Adipose tissue (tissue), 3 donors: ENCODE measurements at regions not wholly inside any gene's neighbourhood (a gene's known extent, or its start where the extent isn't known, plus 50 kb on each side); places are given as distances from the start of the nearest gene placed in this dataset.

ENCODE experiments used
- H3K27ac ChIP-seq: one replicate; pipeline ENCODE4 v1.5.1; 2013; ENCODE audit warnings: low read depth, low read length
- WGBS, 3 donors: extraction: QIAGEN DNeasy Blood & Tissue Kit; methylation state at CpG; one replicate each; pipeline ENCODE4 v1.1.7; 2013; 5-methylcytosine and 5-hydroxymethylcytosine counted together
- donor health status: healthy with polysubstance abuse.
- donor health status: Bipolar disorder and iron deficiency.
- donor health status: healthy.

DNA sequence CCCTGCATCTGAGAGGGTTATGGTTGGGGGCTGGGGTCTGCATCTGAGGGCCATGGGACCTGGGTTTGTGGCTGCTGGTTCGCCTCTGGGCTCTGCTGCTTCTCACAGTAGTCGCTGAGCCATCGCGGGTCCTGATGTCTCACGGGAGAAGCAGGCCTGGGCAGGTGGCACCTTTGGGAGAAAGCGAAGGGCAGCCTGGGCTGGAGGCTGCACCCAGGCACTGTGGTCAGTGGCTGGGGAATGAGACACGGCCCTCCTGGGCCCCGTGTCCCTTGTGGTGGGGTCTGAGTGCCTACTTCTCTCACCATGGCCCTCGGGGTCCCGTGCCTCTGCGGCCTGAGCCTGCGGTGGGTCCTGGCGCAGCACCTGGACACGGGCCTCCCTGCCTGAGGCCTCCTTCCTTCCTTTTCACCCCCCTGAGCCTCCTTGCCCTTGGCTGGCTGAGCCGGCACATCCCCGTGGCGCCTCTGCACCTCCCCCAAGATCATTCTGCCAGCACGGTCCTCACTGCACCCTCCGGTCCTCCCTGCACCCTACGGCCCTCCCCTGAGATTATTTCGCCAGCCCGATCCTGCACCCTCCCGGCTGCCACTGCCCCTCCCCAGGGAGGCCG is 206.0 kb downstream of the ERMARD start:
- WGBS, 3 donors, result 75 to 89% (median 81%) methylated on average over 24 of the region's 24 CpGs
- H3K27ac ChIP-seq, result no peak overlapping the region

DNA sequence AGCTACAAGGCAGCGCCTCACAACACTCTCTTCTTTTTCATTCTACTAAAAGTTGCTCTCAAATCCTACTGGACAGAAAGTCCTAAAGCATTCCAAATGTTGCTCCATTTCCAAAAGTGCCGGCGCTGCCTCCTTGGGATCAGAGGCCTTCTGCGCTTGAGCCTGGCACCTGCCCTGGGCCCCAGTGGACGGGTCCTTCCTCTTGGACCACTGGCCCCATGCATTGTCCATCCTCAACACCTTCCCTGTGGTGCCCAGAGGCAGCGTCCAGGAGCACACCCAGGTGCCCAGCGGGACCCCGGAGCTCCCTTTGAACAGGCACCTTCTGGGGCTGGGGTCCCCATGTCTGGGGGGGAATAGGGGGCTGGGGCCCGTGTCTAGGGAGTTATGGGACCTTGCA is 205.2 kb downstream of the ERMARD start:
- no peak overlapping the region for H3K27ac ChIP-seq
- 91 to 96% (median 94%) methylated on average over 9 of the region's 9 CpGs for WGBS, 3 donors

- H3K27ac ChIP-seq, result no peak overlapping the region
These were observed 204.5 kb downstream of the ERMARD start for GRCh38 chr6:169955731-169956437.

GRCh38 chr6:169954977-169955376 is 203.6 kb downstream of the ERMARD start:
- WGBS, 3 donors, result 94 to 100% (median 100%) methylated on average over 1 of the region's 1 CpG
- no peak overlapping the region for H3K27ac ChIP-seq

More at GRCh38 chr6:169955731-169956437, 204.5 kb downstream of the ERMARD start:
- WGBS, 3 donors, result 60 to 76% (median 67%) methylated on average over 19 of the region's 19 CpGs

- WGBS, 3 donors, result 59 to 78% (median 69%) methylated on average over 3 of the region's 3 CpGs
- H3K27ac ChIP-seq, result no peak overlapping the region
These were observed 202.3 kb downstream of the ERMARD start for GRCh38 chr6:169953686-169954085.

DNA sequence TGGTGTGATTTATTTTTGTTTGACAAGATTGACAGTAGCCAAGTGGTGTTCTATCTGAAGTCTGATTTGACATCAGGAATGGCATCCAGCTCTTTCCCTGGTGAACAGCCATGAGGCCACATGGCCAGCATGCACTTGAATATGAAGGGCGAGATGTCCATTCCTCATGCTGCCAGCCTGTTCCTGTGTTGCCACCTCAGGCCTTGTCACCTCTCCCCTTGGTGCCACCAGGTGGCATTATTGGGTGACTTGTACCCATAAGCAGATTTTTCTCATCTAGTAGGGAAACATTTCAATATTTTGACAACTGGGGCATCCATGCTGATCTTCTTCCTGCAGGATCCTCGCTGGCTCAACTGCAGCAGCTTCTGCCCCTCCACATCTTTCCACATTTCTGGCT is 199.1 kb downstream of the ERMARD start:
- no peak overlapping the region for H3K27ac ChIP-seq
- WGBS, 3 donors, result 76 to 80% (median 77%) methylated on average over 2 of the region's 2 CpGs

- WGBS, 3 donors, result 81 to 89% (median 82%) methylated on average over 6 of the region's 6 CpGs
- no peak overlapping the region for H3K27ac ChIP-seq
These were observed 198.2 kb downstream of the ERMARD start for GRCh38 chr6:169949511-169950097.

DNA sequence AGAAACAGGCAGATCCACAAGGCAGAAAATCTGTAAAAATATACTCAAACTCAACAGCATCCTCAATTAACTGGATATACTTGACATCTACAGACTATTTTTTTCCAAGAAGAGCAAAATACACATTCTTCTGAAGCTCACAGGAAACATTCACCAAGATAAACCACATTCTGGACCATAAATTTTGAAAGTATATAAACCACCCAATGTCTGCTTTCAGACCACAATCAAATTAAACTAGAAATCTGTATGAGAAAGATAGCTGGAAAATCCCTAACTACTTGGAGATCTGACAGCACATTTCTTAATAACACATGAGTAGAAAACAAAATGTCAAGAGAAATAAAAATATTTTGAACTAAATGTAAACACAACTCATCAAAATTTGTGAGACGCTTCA is 195.5 kb downstream of the ERMARD start:
- no peak overlapping the region for H3K27ac ChIP-seq
- WGBS, 3 donors, result 46 to 79% (median 55%) methylated on average over 1 of the region's 1 CpG

- H3K27ac ChIP-seq, result no peak overlapping the region
- 55 to 75% (median 67%) methylated on average over 3 of the region's 3 CpGs for whole genome bisulfite sequencing, 3 donors
These were observed 193.7 kb downstream of the ERMARD start for GRCh38 chr6:169945117-169945516.

DNA sequence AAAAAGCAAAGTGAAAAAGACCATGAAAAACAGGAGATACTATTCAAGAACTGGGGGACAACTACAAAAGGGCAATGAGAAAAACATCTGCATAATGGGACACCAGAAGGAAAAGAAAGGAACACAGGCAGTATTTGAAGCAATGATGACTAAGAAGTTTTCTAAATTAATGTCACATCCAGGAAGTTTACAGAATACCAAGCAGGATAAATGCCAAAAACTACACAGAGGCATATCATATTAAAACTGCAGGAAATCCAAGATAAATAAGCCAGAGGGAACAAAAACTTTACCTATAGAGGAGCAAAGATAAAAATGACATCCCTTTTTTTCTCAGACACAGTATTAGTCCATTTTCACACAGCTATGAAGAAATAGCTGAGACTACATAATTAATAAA is 193.0 kb downstream of the ERMARD start:
- H3K27ac ChIP-seq, result no peak overlapping the region

DNA sequence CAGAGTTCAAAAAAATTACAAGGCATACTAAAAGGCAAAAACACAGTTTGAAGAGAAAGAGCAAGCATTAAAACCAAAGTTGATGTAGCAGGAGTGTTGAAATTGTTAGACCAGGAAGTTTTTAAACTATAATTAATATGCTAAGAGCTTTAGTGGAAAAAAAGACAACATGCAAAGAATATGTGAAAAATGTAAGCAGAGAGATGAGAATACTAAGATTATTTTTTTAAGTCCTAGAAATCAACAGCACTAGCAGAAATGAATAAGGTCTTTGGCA is 192.6 kb downstream of the ERMARD start:
- H3K27ac ChIP-seq, result no peak overlapping the region

DNA sequence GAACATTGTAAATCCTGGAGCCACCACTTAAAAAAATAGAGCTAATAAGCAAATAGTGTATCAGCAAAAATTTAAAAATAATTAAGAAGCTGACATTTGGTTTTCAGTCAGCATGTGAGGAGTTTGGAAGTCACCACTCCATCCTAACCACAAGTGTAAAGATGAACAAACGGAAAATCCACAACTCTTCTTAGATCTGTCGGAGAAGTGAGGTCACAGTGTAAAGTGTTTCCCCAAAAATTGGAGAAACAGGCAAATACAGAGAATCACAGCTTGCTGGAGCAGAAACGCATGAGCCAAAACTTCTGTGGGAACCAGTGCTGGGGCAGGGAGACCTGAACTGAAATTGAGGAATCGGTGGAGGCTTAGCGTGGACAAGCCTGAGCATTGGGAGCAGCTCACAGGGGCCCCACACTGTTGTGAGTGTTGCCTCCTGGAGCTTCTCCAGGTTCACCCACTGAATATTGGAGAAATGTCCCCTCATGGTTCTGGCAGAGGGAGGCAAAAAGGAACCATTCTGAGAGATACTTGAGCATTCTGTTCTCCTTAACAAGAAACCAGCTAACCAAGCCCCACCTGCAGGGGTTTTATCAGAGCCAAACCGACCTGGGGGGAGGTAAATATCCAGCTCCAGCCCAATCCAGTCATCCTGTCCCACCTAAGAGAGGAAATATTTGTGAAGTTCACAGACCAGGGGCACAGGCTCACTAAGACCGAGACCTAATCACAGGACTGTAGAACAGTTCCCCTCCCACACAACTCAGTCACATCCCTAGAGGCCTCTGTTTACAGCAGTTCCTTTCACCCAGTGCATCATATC is 192.0 kb downstream of the ERMARD start:
- H3K27ac ChIP-seq, result no peak overlapping the region
- WGBS, 3 donors, result 68 to 74% (median 68%) methylated on average over 7 of the region's 7 CpGs

- H3K27ac ChIP-seq, result no peak overlapping the region
These were observed 190.8 kb downstream of the ERMARD start for GRCh38 chr6:169942173-169942572.

DNA sequence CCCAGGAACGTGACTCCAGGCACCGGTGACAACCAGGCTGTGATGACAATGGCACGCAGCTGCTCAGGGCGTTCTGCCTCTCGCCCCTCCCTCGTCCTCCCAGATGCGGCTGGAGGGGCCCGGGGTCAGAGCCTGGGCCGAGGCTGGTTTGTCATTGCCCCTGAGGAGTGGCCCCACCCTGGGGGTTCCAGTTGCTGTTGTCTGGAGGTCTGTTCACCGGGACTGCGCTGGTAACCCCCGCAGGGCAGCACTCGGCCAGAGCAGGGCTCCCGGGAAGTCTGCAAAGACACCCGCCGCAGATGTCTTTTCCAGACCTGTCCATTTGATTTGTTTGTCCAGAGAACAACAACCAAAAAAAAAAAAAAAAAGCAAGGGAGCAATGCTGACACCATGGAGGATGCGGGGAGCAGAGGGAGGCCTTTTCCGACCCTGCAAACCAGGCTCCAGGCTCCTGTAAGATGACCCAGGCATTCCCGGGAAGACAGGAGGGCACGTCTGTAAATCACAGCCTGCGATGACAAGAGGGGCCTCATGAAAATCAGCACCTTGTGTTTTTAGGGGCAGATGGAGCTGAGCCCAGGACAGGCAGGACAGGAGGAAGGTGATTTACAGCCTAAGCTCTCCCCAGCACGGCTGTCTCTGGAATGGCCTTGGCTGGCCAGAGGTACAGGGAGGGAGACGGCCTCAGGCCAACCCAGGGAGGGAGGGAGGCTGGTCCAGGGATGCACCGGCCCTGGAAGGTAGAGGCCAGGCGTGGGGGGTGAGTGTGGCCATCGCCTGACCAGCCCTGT is 189.3 kb downstream of the ERMARD start:
- WGBS, 3 donors, result 63 to 77% (median 73%) methylated on average over 26 of the region's 26 CpGs
- no peak overlapping the region for H3K27ac ChIP-seq

GRCh38 chr6:169939554-169940164 is 188.2 kb downstream of the ERMARD start:
- H3K27ac ChIP-seq, result no peak overlapping the region
- 92 to 94% (median 93%) methylated on average over 32 of the region's 32 CpGs for WGBS, 3 donors

GRCh38 chr6:169938731-169939130 is 187.3 kb downstream of the ERMARD start:
- 84 to 89% (median 87%) methylated on average over 15 of the region's 15 CpGs for WGBS, 3 donors

DNA sequence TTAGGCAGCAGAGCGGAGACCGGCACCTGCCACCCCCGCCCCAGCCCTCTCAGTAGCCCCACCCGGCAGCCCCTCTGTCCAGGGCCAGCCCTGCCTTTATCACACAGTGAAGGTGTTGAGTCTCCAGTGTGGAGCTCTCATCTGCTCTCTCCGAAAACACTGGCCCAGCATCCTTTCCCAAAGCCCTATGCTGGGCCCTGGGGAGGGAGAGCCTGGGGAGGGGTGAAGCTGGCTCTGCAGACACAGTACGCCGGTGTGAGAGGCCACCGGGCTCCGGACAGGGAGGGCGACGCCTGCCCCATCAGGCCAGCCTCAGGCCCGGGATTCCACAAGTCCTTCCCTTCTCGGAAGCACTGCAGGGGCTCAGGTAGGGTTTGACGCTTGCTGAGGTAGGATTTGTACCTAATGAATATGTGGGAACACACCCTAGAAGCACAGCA is 186.9 kb downstream of the ERMARD start:
- 74 to 92% (median 80%) methylated on average over 14 of the region's 14 CpGs for WGBS, 3 donors

More at GRCh38 chr6:169938731-169939130, 187.3 kb downstream of the ERMARD start:
- H3K27ac ChIP-seq, result no peak overlapping the region

More for the DNA sequence above, 186.9 kb downstream of the ERMARD start:
- H3K27ac ChIP-seq, result no peak overlapping the region
